Gastroesophageal sphincter (tissue), 3 donors: ENCODE measurements at regions not wholly inside any gene's neighbourhood (a gene's known extent, or its start where the extent isn't known, plus 50 kb on each side); places are given as distances from the start of the nearest gene placed in this dataset.
"Not testable (repeated sequence)": the region's sequence is repeated elsewhere in the genome, so short reads cannot be mapped to it uniquely, and the experiment has no call there.

Source experiments
- EP300 ChIP-seq: sonication (generic); formaldehyde crosslinking; IDR thresholded peaks from one replicate; pipeline ENCODE4 v1.6.1; 2017; ENCODE audit warnings: antibody characterized with exemption, mild to moderate bottlenecking
- POLR2A ChIP-seq, 2 donors: fragments of 450-650 bp; IDR thresholded peaks; one replicate each; pipeline ENCODE4 v1.6.1; 2017; ENCODE audit warnings: antibody characterized with exemption in 2 of 2, mild to moderate bottlenecking in 2 of 2, moderate library complexity in 1 of 2
- TF ChIP-seq, protein P1 (sequence below), 4 experiments: fragments of 200-600 bp in 2 of 4; fragments of 450-650 bp in 2 of 4; sonication (generic) in 1 of 4; IDR thresholded peaks; one replicate each; pipeline ENCODE4 v1.5.1; 2017 to 2019; ENCODE audit warnings: antibody characterized with exemption in 4 of 4, mild to moderate bottlenecking in 2 of 4, moderate library complexity in 2 of 4

DNA sequence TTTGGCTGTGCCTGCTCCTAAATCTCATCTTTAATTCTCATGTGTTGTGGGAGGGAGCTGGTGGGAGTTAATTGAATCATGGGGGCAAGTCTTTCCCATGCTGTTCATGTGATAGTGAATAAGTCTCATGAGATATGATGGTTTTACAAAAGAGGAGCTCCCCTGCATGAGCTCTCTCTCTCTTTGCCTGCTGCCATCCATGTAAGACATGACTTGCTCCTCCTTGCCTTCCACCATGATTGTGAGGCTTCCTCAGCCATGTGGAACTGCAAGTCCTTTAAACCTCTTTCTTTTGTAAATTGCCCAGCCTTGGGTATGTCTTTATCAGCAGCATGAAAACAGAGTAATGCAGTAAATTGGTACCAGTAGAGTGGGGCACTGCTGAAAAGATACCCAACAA, 110.6 kb upstream of the SYT10 start:
- TF ChIP-seq, protein P1, sequence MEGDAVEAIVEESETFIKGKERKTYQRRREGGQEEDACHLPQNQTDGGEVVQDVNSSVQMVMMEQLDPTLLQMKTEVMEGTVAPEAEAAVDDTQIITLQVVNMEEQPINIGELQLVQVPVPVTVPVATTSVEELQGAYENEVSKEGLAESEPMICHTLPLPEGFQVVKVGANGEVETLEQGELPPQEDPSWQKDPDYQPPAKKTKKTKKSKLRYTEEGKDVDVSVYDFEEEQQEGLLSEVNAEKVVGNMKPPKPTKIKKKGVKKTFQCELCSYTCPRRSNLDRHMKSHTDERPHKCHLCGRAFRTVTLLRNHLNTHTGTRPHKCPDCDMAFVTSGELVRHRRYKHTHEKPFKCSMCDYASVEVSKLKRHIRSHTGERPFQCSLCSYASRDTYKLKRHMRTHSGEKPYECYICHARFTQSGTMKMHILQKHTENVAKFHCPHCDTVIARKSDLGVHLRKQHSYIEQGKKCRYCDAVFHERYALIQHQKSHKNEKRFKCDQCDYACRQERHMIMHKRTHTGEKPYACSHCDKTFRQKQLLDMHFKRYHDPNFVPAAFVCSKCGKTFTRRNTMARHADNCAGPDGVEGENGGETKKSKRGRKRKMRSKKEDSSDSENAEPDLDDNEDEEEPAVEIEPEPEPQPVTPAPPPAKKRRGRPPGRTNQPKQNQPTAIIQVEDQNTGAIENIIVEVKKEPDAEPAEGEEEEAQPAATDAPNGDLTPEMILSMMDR (IDR thresholded peaks at IDR 0.05) = not testable (repeated sequence)
- TF ChIP-seq POLR2A (IDR thresholded peaks at IDR 0.05); EP300: not testable (repeated sequence)
